Renal pelvis (tissue), 1 donor: ENCODE measurements at regions not wholly inside any gene's neighbourhood (a gene's known extent, or its start where the extent isn't known, plus 50 kb on each side); places are given as distances from the start of the nearest gene placed in this dataset.

Experiments
- DNase-seq: peaks from one replicate; pipeline ENCODE4 v3.0.0-alpha.2; 2013

- no peak for DNase-seq
Measured at GRCh38 chr5:4079831-4080230, 484.2 kb downstream of the IRX1 start.

GRCh38 chr5:4080370-4080769 is 484.7 kb downstream of the IRX1 start:
- DNase-seq = no peak

DNA sequence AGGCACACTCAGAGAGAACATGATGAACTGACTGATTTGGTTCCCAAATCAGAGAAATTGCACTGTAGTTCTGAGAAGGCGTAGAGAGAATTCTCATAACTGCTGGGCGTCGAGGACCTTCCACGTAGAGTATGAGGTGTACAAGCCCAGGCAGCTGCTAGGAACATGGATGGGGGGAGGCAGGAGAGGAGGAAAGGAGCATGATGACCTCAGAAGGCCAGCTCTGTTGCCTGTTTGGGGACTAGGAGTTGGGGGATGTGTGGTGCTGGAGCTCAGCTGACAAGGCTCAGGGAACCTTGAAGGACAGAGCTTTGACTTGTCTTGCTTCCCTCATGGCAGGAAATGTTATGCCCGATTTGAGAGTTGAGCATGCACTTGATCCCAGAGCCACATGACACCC is 485.4 kb downstream of the IRX1 start:
- DNase-seq = no peak

GRCh38 chr5:4081466-4081865 is 485.8 kb downstream of the IRX1 start:
- DNase-seq = no peak

DNA sequence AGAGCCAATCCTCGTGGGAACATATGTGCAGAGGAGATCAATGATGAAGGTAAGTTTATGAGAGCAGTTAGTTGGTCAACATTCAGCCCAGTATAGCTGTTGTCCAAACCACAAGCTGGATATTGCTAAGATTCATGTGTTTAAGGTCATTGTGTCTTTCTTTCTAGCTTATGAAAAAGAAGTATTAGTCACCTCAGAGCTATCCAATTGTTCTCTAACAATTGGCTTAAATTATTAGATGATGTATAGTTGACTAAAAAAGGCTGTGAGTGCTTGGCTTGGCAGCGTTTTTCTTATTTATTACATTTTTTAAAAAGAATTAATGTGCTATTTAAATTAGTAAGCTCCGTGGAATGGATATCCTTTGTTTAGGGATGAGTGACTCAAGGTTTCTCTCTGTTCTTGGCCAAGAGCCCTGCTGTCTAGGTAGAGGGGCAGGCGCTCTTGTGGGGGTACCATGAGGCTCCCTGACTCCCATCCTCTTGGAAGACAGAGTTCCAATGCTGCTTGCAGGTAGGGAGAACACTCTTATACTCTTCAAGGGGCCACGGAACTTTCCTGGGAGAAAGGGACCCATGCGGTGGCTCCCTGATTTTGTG is 487.4 kb downstream of the IRX1 start:
- no peak for DNase-seq

DNA sequence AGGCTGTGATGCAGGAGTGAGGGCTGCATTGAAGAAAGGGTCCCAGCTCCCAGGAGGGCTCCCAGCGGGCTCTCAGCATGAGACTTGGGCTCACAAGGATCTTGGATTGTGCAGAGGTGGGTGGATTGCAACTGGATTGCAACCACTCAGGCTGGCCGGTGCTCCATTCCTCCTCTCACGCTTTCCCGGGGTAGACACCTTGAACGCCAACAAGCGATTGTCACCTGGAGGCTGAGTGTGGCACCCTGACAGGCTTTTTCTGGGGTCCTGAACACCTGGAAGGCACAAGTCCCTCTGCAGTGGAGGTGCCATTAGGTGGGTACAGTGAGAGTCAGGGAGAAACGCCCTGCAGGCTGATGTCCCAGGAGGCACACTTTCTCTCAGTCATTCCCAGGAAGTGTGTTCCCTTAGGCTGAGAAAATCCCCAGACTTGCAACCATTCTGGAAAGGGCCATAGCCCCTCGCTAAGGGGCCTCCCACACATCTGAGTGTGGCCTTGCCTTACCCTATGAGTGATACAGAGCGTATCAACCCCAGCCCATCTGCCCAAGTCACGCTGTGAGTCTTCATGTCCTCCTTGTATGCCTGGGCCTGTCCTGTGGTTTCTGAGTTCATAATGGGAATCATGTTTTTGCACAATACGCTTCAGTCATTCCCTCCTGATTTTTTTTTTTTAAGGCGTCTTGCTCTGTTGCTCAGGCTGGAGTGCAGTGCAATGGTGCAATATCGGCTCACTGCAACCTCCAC is 488.1 kb downstream of the IRX1 start:
- no peak for DNase-seq

DNA sequence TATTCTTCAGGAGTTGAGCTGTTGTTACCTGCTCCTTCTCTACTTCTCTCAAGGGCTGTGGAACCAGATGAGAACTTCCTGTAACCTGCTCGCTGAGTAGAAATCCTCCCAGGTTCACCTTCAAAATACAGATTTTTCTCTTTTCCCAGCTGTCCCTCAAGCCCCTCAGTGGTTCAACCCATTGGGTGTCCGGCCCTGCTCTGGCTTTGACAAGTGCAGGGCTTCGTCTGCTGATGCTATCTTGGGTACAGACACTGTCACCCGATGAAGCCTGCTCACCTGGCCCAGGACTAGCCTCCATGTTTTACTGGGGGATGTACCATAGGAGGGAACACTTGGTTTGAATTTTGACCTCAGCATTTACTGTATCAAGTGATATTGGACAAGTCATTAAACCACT is 490.4 kb downstream of the IRX1 start:
- no peak for DNase-seq

DNA sequence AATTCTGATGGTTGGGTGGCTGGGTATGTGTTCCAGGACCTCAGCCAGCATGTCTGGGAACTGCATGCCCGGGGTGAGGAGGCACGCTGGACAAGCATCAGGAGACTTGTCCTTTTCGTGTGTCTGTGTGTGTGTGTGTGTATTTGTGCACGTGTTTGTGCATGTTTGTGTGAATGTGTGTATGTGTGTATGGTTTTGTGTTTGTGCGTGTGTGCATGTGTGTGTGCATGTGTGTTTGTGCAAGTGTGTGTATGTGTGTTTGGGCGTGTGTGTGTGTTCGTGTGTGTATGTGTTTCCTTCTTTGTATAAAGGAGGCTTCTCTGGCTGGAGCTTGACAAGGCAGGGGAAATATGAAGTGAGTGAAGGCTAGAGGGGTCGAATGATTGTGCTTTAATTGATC is 491.5 kb downstream of the IRX1 start:
- DNase-seq = no peak

GRCh38 chr5:4089087-4089486 is 493.5 kb downstream of the IRX1 start:
- no peak for DNase-seq

GRCh38 chr5:4093236-4093635 is 497.6 kb downstream of the IRX1 start:
- no peak for DNase-seq

- no peak for DNase-seq
Measured at GRCh38 chr5:4093970-4094369, 498.3 kb downstream of the IRX1 start.

DNA sequence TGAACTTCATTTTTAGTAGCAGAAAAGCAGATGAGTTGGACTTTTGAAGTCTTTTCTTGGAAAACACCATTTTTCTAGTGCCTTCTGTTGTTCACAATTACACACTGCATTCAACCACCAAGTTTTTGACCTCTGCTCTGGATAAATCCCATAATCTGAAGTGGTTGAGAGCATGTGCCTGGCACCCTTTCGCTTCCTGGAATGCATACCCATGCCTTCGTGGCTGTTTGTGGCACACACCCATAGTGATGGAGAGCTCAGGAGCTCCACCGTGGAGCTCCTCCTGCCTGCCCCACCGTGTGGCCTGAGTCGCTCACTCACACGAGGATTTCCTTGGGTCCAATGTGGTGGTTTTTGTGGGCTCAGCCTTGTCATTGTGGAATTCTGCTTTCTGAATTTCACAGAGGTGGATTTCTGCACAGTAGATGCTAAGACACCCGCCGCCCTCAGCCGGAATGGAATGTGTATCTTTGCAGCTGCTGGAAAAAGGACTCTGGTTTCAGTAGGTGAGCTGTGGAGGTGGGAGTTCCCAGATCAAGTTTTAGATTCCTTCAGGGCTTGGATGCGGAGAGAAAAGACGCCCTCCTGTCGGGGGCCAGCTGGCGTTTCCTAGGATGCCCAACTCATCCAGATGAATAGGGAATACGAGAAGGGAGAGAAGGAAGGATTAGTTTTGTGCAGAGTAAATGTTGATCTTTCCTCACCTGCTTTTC is 500.4 kb downstream of the IRX1 start:
- peak; percentile 59 for DNase-seq

- no peak for DNase-seq
Measured at GRCh38 chr5:4097199-4097598, 501.6 kb downstream of the IRX1 start.

GRCh38 chr5:4098226-4098625 is 502.6 kb downstream of the IRX1 start:
- no peak for DNase-seq

GRCh38 chr5:4099386-4099785 is 503.8 kb downstream of the IRX1 start:
- no peak for DNase-seq

GRCh38 chr5:4100739-4101138 is 505.1 kb downstream of the IRX1 start:
- no peak for DNase-seq

DNA sequence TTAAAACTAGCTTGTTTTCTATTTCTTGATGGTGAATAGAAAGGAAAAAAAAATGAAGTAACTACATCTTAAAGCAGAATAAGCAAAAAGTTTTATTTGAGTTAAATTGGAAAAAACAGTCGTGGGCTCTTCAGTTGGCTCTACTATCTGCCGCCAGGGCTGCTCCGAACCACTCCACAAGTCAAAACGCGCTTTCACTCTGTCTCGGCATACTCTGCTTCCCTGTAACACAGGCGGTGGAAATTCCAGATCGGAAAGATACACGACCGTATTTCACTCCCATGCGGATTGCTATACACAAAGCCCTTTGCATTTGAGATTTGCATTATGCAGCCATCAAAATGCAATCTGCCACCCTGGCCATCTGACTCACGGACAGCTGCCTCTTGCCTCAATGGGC is 505.6 kb downstream of the IRX1 start:
- DNase-seq = no peak

DNA sequence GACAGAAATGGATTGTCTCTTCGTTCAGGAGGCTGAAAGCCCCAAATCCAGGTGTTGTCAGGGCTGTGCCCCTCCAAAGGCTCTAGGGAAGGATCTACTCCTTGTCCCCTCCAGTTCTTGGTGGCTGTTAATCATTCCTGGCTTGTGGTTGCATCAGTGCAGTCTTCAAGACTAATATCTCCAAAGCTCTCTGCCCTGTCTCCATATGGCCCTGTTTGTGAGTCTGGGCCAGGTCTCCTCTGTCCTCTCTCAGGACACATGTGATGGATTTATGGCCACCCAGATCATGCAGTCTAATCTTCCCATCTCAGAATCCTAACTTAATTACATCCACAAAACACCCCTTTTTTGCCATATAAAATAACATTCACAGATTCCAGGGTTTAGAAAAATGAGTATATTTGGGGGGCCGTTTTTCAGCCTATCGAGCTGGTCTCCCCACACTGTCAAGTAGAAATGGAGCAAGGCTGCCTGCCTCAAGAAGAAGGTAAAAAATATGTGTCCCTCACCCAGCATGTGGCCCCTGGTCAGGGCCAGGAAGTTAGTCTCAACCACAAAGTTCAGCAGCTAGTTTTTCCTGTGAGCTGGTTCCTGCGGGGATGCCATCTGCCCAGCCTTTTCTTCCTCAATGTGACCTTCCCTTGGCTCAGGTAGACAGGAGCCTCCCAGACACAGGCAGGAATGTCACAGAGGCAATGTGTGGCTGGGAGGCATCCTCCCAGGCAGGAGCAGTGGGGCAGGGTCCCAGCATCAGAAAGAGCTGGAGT is 509.4 kb downstream of the IRX1 start:
- no peak for DNase-seq

DNA sequence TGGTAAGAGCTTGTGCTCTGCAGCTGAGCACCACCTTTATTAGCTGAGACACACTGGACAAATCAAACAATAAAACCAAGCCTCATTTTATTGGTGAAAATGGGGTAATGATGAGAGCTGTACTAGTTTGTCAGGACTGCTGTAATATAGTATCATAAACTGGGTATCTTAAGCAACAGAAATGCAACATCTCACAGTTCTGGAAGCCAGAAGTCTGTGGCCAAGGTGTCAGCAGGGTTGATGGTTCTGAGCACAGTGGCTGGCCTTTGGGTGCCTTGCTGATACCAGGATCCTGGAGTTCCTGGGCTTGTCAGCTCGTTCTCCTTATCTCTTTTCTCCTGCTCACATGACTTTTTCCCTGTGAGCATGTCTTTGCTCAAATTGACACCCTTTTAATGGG is 513.1 kb downstream of the IRX1 start:
- no peak for DNase-seq

- DNase-seq = no peak
Measured at GRCh38 chr5:4113426-4113825, 517.8 kb downstream of the IRX1 start.

- no peak for DNase-seq
Measured at GRCh38 chr5:4113905-4114304, 518.3 kb downstream of the IRX1 start.

DNA sequence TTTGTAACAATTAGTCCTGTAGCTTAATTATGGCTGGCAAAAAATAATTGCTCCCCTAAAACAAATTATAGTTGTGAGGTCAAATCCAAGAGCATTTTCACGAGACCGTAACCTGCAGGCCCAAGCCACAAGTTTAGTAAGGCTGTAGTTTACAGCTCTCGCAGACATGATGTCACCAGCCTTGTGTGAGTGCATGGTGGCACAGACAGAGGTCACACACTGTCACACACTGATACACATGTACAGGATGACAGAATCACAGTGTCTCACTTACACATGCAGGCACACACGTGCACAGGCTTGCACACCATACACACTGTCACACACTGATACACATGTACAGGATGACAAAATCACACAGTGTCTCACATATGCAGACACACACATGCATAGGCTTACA is 518.8 kb downstream of the IRX1 start:
- no peak for DNase-seq

DNA sequence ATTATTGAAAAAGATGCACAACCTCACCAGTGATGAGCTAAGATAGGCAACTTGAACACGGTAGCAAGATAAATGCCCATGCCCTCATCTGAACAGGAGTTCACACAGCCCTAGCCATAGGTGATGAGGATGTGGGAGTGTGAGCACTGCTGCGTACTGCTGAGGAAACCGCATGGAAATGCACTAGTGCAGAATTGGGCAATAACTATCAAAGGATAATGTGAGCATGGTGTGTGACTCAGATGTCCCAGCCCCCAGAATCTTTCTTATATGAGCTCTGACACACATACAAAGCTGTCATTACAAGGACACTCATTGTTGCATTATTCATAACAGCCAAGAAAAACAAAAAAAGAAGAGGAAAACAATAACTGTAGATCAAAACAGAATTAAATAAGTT is 521.2 kb downstream of the IRX1 start:
- no peak for DNase-seq
